ENCODE measurements at regions not wholly inside any gene's neighbourhood (a gene's known extent, or its start where the extent isn't known, plus 50 kb on each side); places are given as distances from the start of the nearest gene placed in this dataset.

- TF ChIP-seq, protein P1, sequence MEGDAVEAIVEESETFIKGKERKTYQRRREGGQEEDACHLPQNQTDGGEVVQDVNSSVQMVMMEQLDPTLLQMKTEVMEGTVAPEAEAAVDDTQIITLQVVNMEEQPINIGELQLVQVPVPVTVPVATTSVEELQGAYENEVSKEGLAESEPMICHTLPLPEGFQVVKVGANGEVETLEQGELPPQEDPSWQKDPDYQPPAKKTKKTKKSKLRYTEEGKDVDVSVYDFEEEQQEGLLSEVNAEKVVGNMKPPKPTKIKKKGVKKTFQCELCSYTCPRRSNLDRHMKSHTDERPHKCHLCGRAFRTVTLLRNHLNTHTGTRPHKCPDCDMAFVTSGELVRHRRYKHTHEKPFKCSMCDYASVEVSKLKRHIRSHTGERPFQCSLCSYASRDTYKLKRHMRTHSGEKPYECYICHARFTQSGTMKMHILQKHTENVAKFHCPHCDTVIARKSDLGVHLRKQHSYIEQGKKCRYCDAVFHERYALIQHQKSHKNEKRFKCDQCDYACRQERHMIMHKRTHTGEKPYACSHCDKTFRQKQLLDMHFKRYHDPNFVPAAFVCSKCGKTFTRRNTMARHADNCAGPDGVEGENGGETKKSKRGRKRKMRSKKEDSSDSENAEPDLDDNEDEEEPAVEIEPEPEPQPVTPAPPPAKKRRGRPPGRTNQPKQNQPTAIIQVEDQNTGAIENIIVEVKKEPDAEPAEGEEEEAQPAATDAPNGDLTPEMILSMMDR (IDR thresholded peaks at IDR 0.05 in 2 of 3, conservative IDR thresholded peaks at IDR 0.05 in 1 of 3; ENCODE audit: control insufficient read depth in 2 of 3, extremely low read depth in 1 of 3, insufficient read depth in 1 of 3, low read depth in 3 of 3, low read length in 3 of 3): no peak
- TF ChIP-seq ATF2 (IDR thresholded peaks at IDR 0.05; ENCODE audit: low read length): no peak
- no peak for TF ChIP-seq HCFC1 (IDR thresholded peaks at IDR 0.05; ENCODE audit: low read length)
- no peak for TF ChIP-seq POLR2AphosphoS2 (IDR thresholded peaks at IDR 0.05; ENCODE audit: low read depth, low read length)
- no peak for TF ChIP-seq NFIC (IDR thresholded peaks at IDR 0.05; ENCODE audit: low read depth, low read length)
- no peak for TF ChIP-seq RCOR1 (conservative IDR thresholded peaks at IDR 0.05; ENCODE audit: low read depth, low read length)
- no peak for TF ChIP-seq EZH2 (IDR thresholded peaks at IDR 0.05; ENCODE audit: borderline replicate concordance, control insufficient read depth, low read depth, low read length)
- TF ChIP-seq LARP7 (IDR thresholded peaks at IDR 0.05): no peak
- TF ChIP-seq ZNF24 (IDR thresholded peaks at IDR 0.05): no peak
- no peak for TF ChIP-seq MXI1 (IDR thresholded peaks at IDR 0.05; ENCODE audit: low read depth, low read length)
Observed at GRCh38 chr7:416761-417624, 102.7 kb downstream of the PDGFA start.

All from GM12878 (cell line).